Activated CD8-positive, alpha-beta T cell treated with anti-CD3 and anti-CD28 coated beads for 36 hours (primary cell): ENCODE measurements at regions not wholly inside any gene's neighbourhood (a gene's known extent, or its start where the extent isn't known, plus 50 kb on each side); places are given as distances from the start of the nearest gene placed in this dataset.

Experiments
- ATAC-seq: fragments of 200-7000 bp; cut with Tn5 transposase; one replicate; pipeline ENCODE4 v1.10.0; 2021; ENCODE audit warnings: mild to moderate bottlenecking, moderate library complexity
- CTCF ChIA-PET: fragments of 350-600 bp; sonication (Branson Sonifier 250); formaldehyde crosslinking; loops from one replicate; lab custom pipeline; 2021; ENCODE audit warnings: antibody characterized with exemption; lab: Charles Lee
- POLR2A ChIA-PET: fragments of 350-600 bp; sonication (Branson Sonifier 250); formaldehyde crosslinking; loops from one replicate; lab custom pipeline; 2021; ENCODE audit warnings: antibody characterized with exemption; lab: Charles Lee
- DNase-seq: peaks from one replicate; pipeline ENCODE4 v3.0.0-alpha.2; 2020
- H3K27ac Mint-ChIP-seq: one replicate; pipeline ENCODE4 v1.8.0; 2021; ENCODE audit warnings: mild to moderate bottlenecking, mixed read lengths
- H3K27me3 Mint-ChIP-seq: one replicate; pipeline ENCODE4 v1.8.0; 2021; ENCODE audit warnings: mixed read lengths
- H3K36me3 Mint-ChIP-seq: one replicate; pipeline ENCODE4 v1.8.0; 2021; ENCODE audit warnings: low read depth, mixed read lengths
- H3K4me1 Mint-ChIP-seq: one replicate; pipeline ENCODE4 v1.8.0; 2021; ENCODE audit warnings: low read depth, mixed read lengths
- H3K4me3 Mint-ChIP-seq: one replicate; pipeline ENCODE4 v1.8.0; 2021; ENCODE audit warnings: mild to moderate bottlenecking, moderate library complexity, mixed read lengths
- H3K9me3 Mint-ChIP-seq: one replicate; pipeline ENCODE4 v1.8.0; 2021; ENCODE audit warnings: mixed read lengths
- CTCF ChIP-seq: fragments of 200-600 bp; IDR thresholded peaks from one replicate; pipeline ENCODE4 v1.8.0; 2022; ENCODE audit warnings: antibody characterized with exemption, mild to moderate bottlenecking
- intact Hi-C: fragments of 100-400 bp; cut with micrococcal nuclease; formaldehyde crosslinking; loops from one replicate; pipeline ENCODE4 v1.10.0; 2022

- Mint-ChIP-seq H3K27me3 (peaks cover 11% of the 10 kb centered on the region), H3K4me3 (no peak overlapping the region), H3K27ac (no peak overlapping the region), H3K4me1 (peaks cover 18% of the 10 kb centered on the region), H3K9me3 (peaks cover 2% of the 10 kb centered on the region), H3K36me3 (no peaks in the 10 kb centered on the region)
- ATAC-seq, result no peak
- intact Hi-C loops, result no loop called here
- CTCF ChIA-PET, result no interaction called here
- no peak for TF ChIP-seq CTCF
- POLR2A ChIA-PET, result interaction anchor here (1.1 to 1.3 kb wide), 2 partner anchors 203 to 204 kb away, joined by 3 to 4 read pairs; partner anchors contain the start of gene CITED2
- DNase-seq, result no peak
Observed at GRCh38 chr6:139577763-139578604, 203.5 kb upstream of the CITED2 start.

GRCh38 chr6:139577124-139577762, 202.8 kb upstream of the CITED2 start:
- ATAC-seq, result no peak
- intact Hi-C loops, result no loop called here
- POLR2A ChIA-PET, result interaction anchor here (1.1 to 1.3 kb wide), 2 partner anchors 202 to 203 kb away, joined by 3 to 4 read pairs; partner anchors contain the start of gene CITED2
- DNase-seq, result no peak
- H3K36me3 Mint-ChIP-seq, result no peaks in the 10 kb centered on the region
- CTCF ChIA-PET, result no interaction called here
- H3K9me3 Mint-ChIP-seq, result peaks cover 2% of the 10 kb centered on the region
- no peak for TF ChIP-seq CTCF
- no peak overlapping the region for H3K4me3 Mint-ChIP-seq
- no peak overlapping the region for H3K27ac Mint-ChIP-seq
- peaks cover 18% of the 10 kb centered on the region for H3K4me1 Mint-ChIP-seq
- H3K27me3 Mint-ChIP-seq, result peaks cover 10% of the 10 kb centered on the region

GRCh38 chr6:139572001-139572400, 197.6 kb upstream of the CITED2 start:
- DNase-seq (no peak), ATAC-seq (no peak)
- H3K4me3 Mint-ChIP-seq, result no peak overlapping the region
- peaks cover 2% of the 10 kb centered on the region for H3K27me3 Mint-ChIP-seq
- H3K27ac Mint-ChIP-seq, result no peak overlapping the region
- peaks cover 2% of the 10 kb centered on the region for H3K9me3 Mint-ChIP-seq
- peaks cover 4% of the 10 kb centered on the region for H3K4me1 Mint-ChIP-seq
- ChIA-PET CTCF (no interaction called here), POLR2A (no interaction called here)
- TF ChIP-seq CTCF, result no peak
- no peaks in the 10 kb centered on the region for H3K36me3 Mint-ChIP-seq
- intact Hi-C loops, result no loop called here

GRCh38 chr6:139570166-139570565, 195.7 kb upstream of the CITED2 start:
- ChIA-PET CTCF (no interaction called here), POLR2A (no interaction called here)
- ATAC-seq (no peak), DNase-seq (no peak)
- no peak overlapping the region for H3K4me3 Mint-ChIP-seq
- TF ChIP-seq CTCF, result no peak
- H3K27me3 Mint-ChIP-seq, result no peaks in the 10 kb centered on the region
- peaks cover 2% of the 10 kb centered on the region for H3K9me3 Mint-ChIP-seq
- intact Hi-C loops, result no loop called here
- no peak overlapping the region for H3K27ac Mint-ChIP-seq
- no peaks in the 10 kb centered on the region for H3K36me3 Mint-ChIP-seq
- H3K4me1 Mint-ChIP-seq, result peaks cover 4% of the 10 kb centered on the region

GRCh38 chr6:139569566-139569965, 195.1 kb upstream of the CITED2 start:
- TF ChIP-seq CTCF, result no peak
- Mint-ChIP-seq H3K27me3 (no peaks in the 10 kb centered on the region), H3K4me3 (no peak overlapping the region), H3K4me1 (peaks cover 4% of the 10 kb centered on the region), H3K9me3 (peaks cover 2% of the 10 kb centered on the region), H3K27ac (no peak overlapping the region), H3K36me3 (no peaks in the 10 kb centered on the region)
- ChIA-PET POLR2A (no interaction called here), CTCF (no interaction called here)
- ATAC-seq (no peak), DNase-seq (no peak)
- intact Hi-C loops, result no loop called here
